ENCODE measurements at regions not wholly inside any gene's neighbourhood (a gene's known extent, or its start where the extent isn't known, plus 50 kb on each side); places are given as distances from the start of the nearest gene placed in this dataset.
A peak's percentile ranks its signal among the peaks of the same experiment; 100 is the strongest.

DNA sequence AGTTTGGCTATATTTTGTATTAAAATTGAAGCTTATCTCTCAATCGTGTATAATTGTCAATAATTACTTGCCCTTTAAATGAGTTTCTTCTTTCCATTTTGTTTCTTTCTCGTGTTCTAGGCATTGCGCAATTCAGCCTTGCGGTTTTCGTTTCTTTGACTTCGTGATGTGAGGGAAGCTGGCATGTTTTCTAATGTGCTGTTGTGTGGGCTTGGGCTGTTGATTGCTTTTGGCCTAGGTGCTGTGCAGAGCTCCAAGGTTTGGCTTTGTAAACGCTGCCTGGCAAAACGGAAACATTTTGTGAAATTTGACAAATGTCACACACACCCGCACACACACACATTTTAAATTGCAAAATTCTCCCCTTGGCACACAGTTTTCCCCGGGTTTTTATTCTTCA, 242.6 kb upstream of the TCF4 start:
- DNase-seq = no peak

GRCh38 chr18:55821219-55821618, 233.2 kb upstream of the TCF4 start:
- DNase-seq = no peak

DNA sequence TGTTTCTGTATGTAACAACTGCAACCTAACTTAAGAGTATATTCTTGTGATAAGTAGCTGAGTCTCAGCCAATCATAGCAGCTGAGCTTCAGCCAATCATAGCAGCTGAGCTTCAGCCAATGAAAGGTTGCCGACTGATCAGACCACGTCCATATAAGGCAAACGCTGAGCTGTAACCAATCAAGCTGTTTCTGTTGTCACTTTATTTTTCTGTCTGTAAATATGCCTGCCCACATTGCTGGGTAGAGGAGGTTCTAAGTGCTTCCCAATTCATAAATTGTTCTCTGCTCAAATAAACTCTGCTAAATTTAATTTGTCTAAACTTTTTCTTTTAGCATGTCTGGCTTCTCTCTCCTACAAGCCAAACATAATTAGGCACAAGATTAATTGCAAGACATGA, 231.5 kb upstream of the TCF4 start:
- no peak for DNase-seq

DNA sequence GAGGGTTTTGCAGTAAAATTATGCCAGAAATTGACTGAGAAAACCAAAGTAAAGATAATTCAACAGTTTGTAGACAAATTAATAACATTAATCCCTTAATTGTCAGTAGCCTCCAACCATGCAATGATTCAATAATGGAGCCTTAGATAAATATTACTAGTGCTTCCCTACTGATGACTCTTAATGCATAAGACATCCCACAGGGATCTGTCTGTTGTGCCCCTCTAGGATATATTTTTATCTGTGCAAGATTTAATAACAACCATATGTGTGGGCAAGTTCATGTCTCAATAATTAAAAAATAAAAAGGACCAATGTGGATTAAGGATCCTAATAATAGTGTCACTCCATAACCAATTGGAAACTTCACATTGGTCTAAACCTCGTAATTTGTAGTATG, 230.3 kb upstream of the TCF4 start:
- no peak for DNase-seq

GRCh38 chr18:55811925-55812324, 223.9 kb upstream of the TCF4 start:
- no peak for DNase-seq

- DNase-seq = no peak
These were observed 217.7 kb upstream of the TCF4 start for GRCh38 chr18:55805666-55806065.

DNA sequence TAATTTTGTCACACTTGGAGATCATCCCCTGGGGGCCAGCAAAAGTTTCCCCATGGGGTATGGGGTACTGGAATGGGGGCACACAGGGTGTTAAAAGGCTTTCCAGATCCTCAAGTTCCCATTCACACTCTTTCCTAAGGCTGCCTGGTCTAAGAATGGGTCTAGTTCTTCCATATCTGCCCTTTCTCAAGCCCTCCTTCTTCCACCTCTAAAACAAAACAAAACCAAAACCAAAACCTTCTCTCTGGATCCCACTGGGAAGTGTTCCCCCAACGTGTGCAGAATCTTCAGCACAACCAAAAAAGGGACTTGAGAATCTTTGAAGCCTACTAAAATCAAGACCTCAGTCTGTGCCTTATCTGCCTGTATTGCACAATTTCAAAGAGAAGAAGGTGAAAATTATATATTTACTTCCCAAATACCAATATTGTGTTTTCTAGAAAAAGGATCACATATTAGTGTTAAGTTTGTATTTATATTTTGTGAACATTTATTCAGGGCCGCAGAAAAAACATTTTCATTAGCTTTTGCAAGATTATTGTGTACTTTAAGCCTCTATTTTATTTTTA, 207.2 kb upstream of the TCF4 start:
- no peak for DNase-seq

DNA sequence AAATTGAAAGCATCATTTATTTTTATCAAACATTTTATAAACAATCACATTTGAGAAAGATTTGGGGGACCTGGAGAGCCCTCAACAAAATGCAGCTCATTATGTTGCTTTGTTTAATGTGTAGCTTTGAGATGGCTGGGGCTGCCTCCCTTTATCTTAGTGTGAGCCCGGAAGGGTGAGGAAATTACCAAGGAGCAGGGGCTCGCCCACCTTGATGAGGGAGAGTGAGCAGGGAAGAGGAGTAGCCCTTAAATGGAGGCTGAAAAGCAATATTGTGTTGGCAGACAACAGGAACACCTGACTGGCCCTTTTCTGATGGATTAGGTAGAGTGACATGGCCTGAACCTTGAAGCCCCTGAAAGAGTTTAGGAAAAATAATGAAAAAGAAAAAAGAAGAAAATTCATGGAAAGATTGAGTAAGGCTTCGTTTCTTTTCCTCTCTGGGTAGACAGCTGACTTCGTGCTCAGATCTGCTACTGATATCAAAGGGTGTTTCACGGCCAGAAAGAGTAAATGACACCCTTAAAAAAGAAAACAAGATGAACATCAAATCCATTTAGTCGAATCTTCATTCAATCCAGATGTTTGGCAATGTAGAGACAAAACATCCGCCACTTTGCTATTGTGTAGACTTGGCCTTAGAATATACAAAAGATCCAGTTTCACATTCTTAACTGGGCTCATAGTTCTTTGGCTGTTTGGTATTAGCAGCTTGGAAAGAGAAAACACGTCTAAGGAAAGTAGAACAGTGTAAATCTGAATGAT, 206.5 kb upstream of the TCF4 start:
- no peak for DNase-seq

DNA sequence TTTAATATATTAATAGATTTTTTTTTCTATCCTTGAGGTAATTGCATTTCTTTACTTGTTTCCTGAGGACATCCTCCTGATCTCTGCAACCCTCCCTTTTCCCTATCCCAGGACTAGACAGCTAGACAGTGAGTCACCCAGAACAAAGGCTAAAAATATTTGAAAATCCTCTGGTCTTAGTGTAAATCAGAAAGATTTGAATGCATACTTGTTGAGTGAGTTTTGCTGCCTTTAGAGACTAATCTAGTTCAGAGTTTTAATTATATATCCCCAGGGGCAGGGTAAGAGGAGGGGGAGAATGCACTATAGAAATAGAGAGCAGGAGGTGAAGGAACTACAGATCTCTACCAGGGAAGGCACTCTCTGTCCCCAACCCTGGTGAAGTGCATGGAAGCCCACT, 202.3 kb upstream of the TCF4 start:
- DNase-seq = no peak

- DNase-seq = no peak
These were observed 199.6 kb upstream of the TCF4 start for GRCh38 chr18:55787536-55788073.

GRCh38 chr18:55786651-55787272, 198.8 kb upstream of the TCF4 start:
- DNase-seq = no peak

DNA sequence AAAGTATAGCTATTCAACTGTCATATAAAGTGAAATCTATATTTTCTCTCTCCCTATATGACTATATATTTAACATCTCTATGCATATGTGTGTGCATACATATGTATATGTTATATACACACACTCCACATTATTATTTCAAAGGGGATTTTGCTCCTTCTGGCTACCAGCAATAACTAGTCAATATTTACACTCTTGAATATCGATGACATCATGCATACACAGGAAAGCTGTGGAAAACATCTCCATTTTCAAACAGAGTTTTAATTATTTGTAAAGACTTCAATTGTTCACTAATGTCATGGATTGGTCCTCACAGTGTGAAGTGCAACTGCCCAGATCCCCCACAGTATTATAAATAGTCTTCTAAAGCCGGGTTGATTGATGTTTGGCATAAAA, 195.9 kb upstream of the TCF4 start:
- DNase-seq = no peak

DNA sequence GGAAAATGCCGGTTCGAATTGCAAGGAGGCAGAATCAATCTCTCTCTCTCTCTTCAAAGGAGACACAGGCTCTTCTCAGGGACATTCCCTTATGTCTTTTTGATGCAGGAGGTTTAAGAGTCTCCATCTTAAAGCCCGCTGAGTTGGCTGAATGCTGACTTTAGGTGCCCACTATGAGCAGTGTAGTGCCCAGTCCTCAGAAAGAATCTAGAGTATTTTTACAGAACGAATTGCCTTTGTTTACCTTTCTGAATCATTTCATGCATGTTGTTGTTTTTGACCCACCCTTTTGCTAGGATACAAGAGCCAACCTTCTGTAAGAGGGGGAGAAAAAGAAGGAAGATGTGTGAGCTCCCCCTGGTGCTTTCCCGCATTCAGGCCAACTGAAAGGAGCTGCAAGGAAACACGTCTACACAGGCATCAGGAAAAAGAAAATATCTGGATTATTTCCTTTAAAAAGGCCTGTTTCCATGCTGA, 193.5 kb upstream of the TCF4 start:
- DNase-seq = no peak

DNA sequence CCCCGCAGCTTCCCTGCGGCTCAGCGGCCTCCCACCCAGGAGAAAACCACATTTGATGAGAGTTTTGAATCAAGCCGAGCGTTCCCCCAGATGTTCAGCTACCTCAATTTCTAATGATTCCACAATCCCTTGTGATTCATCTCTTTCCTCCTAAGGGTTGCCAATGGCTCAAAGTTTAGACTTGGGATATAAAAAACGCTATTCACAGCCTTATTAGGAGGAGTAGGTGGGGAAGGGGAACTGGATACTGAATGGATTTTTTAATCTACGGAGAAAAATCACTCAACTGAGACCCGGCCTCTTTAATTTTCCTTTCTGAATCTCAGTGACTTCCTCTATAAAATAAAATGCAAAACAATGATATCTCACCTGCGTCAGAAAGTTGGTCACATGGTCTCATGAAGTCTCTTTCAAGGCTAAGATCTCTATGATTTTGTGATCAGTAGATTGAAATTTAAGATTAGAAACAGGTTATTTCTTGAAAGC, 192.6 kb upstream of the TCF4 start:
- DNase-seq = no peak

GRCh38 chr18:55779691-55780585, 191.9 kb upstream of the TCF4 start:
- no peak for DNase-seq

DNA sequence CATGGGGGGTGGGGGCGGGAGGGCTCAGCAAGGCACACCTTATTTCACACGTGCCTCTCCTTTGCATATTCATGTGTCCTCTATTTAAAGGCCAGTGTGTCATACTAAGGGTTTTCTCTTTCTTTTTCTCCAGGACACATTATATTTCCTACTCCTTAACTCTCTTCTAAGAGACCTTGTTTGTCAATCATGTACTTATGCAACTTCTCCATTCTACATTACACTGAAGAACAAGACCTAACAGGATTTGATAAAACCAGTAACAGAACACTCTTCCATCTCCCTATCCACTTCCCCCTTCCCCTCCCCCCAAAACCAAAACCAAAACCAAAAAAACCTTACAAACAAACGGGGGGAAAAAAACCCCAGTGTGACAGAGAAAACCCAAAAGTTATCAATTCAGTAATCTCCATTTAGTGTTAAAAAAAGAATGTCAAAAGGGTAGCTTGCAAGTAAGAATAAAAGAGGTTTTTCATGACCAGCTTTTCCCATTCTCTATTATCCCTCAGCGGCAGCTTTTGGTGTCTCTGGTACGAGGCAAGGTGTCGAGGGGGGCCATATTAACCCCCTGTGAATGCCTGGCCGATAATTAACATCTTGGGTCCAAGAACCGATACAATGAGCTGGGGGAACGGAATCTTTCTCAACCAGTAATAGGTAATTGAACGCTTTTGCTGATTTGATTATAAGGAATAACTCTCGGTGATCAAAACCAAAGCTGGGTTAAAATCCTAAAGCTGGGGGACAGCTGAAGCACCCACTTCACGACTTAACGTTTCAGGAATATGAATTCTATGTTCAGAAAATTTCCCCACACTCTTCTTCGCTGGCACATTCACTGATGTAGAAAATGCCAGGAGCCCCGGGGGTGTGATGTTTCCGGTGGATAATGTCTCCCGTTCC, 191.0 kb upstream of the TCF4 start:
- peak in 1 of 5 donors; percentile 7 for DNase-seq

DNA sequence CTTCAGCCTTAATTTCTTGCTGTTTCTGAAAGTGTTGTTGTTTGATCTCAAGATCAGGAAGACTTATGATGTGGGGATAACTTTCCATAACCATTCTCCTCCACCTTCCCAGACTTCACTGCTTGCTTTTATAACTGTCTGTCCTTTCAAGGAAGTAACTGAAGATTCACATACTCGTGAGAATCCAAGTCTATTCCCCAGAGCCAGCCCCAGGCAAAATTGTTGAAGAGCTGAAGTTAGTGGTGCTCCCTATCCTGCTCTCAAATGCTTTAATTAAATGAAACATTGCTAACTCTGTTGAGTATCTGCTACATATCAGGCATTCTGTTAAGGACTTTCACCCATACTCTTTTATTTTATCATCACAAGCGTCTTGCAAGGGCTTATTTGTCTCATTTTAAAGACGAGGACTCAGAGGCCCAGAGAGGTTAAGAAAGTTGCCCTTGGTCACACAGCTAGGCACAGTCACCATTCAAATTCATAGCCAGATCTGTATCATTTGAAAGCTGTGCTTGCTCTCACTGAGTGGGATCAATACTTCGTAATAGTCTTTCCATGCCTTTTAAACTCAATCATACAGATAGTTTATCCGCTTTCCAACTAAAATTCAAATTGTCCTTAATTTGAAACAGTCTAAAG, 189.8 kb upstream of the TCF4 start:
- DNase-seq = no peak

GRCh38 chr18:55775972-55776371, 188.0 kb upstream of the TCF4 start:
- no peak for DNase-seq

DNA sequence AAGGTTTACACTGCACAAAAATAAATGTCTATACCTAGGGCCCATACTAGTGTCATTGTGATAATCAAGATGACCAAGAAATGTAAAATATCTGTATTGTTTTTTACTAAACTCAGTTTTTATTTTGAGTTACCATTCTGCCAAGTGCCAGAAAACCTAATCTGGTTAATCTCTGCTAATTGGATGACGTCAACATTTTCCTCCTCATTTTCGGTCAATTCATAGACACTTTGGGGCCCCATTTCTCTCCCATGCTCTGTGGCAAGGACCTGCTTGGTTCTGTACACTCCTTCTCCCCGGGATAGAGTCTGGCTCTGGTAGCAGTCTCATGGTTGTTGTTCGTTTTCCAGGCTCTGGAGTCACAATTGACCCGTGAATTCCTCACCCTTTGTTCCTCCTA, 186.5 kb upstream of the TCF4 start:
- DNase-seq = no peak

DNA sequence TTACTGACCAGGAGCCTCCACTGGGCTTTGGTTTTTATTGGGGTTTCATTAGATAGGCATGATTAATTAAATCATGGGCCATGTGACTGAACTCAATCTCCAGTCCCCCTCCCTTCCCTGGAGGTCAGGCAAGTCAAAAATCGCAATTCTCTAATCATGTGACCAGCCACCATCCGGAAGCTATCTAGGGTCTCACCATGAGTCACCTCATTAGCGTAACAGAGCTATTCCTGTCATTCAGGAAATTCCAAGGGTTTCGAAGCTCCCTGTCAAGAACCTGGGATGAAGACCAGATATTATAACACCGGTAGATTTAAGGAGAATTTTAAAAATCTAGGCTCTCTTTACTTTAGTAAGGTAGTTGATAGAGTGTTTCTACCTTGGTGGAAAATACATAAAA, 180.3 kb upstream of the TCF4 start:
- DNase-seq = no peak

DNA sequence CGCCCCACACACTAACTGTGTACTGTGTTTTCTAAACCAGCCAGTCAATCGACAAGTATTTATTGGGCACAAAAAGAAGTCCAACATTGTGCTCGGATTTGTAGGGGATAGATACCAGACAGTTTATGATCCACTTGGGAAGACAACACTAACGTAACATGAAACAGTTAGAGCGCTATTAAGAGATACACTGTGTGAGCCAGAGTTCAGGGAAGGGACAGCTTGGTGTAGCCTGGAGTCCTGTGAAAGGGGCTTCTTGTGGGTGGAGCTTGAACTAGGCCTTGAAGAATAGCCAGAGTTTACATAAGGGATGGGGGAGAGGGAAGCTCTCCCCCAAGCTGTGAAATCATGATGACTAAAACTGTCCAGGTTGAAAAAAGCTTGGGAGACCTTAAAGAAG, 176.4 kb upstream of the TCF4 start:
- DNase-seq = no peak
